ENCODE measurements at regions not wholly inside any gene's neighbourhood (a gene's known extent, or its start where the extent isn't known, plus 50 kb on each side); places are given as distances from the start of the nearest gene placed in this dataset.

DNA sequence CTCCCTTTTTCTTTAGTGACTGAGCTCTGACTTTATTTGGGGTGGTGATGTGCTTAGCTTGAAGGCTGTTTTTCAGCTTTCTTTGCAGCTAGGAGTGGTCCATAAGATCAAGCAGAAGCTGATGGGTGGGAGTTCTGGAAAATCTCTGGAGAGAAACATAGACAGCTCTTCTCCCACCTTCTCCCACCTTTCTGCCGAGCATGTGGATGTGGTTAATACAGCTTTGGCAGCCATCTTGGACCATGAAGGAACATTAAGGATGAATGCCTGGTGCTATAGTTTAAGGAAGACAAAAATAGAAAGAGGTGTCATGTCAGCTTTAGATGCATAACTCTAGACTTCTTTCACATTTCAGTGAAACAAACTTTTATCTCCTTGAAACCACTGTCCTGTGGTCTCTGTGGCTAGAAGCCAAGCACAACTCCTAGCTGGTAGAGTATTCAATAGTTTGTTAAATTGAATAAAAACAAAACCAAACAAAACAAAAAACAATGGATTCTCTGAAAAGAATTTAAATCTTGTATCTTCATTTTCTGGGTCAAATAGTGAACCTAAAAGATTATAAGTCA, 203.6 kb upstream of the SESN3 start:
- Histone ChIP-seq H3K27ac (ENCODE audit: low read depth, low read length) (no peak overlapping the region), H4K20me1 (ENCODE audit: insufficient read depth) (no peaks in the 10 kb centered on the region), H3K9me2 (ENCODE audit: insufficient read depth) (no peaks in the 10 kb centered on the region), H3K36me3 (ENCODE audit: control insufficient read depth in 1 of 2, insufficient read depth in 2 of 2, low read length in 2 of 2) (no peaks in the 10 kb centered on the region), H3K27me3 (ENCODE audit: insufficient read depth, low read length) (peaks cover 25% of the 10 kb centered on the region; the same call in 1 of the 2 replicates), H2AFZ (ENCODE audit: low read depth, low read length, poor library complexity, severe bottlenecking) (no peak overlapping the region), H3K79me2 (ENCODE audit: insufficient read depth, low read length) (no peaks in the 10 kb centered on the region), H3K4me1 (ENCODE audit: control insufficient read depth in 1 of 2, insufficient read depth in 2 of 2, low read length in 2 of 2) (no peaks in the 10 kb centered on the region), H3K4me2 (ENCODE audit: low read length) (no peak overlapping the region), H3K4me3 (replicated peaks in 1 of 2; ENCODE audit: low read depth in 1 of 2, low read length in 2 of 2) (no peak overlapping the region), H3K9me3 (ENCODE audit: control insufficient read depth in 1 of 2, insufficient read depth in 1 of 2, low read depth in 1 of 2, low read length in 2 of 2) (no peaks in the 10 kb centered on the region), H3K9ac (ENCODE audit: low read length) (no peak overlapping the region)
- no TSS peak for BruUV-seq (replicated peaks)
- ATAC-seq, result no peak
- ChIA-PET RAD21 (ENCODE audit: low non-redundant PET in 1 of 2, low total read pairs in 2 of 2, uncharacterized antibody in 2 of 2, unreplicated experiment in 2 of 2) (no interaction called here), POLR2A (interaction anchor here (1.8 kb wide), 1 partner anchor 10 kb away, joined by 6 read pairs; no protein-coding TSS in a partner anchor), CTCF (no interaction called here)
- no peak for DNase-seq (ENCODE audit: low read depth, low spot score)
- intact Hi-C loops (cut with micrococcal nuclease), result no loop called here
- no peak for TF ChIP-seq ZFX (IDR thresholded peaks at IDR 0.05)
- no peak for TF ChIP-seq FOSL1 (IDR thresholded peaks at IDR 0.05; ENCODE audit: low read depth)
- no peak for TF ChIP-seq EZH2 (IDR thresholded peaks at IDR 0.05)
- TF ChIP-seq, protein P1, sequence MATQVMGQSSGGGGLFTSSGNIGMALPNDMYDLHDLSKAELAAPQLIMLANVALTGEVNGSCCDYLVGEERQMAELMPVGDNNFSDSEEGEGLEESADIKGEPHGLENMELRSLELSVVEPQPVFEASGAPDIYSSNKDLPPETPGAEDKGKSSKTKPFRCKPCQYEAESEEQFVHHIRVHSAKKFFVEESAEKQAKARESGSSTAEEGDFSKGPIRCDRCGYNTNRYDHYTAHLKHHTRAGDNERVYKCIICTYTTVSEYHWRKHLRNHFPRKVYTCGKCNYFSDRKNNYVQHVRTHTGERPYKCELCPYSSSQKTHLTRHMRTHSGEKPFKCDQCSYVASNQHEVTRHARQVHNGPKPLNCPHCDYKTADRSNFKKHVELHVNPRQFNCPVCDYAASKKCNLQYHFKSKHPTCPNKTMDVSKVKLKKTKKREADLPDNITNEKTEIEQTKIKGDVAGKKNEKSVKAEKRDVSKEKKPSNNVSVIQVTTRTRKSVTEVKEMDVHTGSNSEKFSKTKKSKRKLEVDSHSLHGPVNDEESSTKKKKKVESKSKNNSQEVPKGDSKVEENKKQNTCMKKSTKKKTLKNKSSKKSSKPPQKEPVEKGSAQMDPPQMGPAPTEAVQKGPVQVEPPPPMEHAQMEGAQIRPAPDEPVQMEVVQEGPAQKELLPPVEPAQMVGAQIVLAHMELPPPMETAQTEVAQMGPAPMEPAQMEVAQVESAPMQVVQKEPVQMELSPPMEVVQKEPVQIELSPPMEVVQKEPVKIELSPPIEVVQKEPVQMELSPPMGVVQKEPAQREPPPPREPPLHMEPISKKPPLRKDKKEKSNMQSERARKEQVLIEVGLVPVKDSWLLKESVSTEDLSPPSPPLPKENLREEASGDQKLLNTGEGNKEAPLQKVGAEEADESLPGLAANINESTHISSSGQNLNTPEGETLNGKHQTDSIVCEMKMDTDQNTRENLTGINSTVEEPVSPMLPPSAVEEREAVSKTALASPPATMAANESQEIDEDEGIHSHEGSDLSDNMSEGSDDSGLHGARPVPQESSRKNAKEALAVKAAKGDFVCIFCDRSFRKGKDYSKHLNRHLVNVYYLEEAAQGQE (IDR thresholded peaks at IDR 0.05; ENCODE audit: low read depth), result no peak
- TF ChIP-seq MAX (IDR thresholded peaks at IDR 0.05), result no peak
- no peak for TF ChIP-seq POLR2A (IDR thresholded peaks at IDR 0.05; ENCODE audit: borderline replicate concordance, extremely low read depth, insufficient read depth, insufficient read length)
- no peak for TF ChIP-seq CEBPB (IDR thresholded peaks at IDR 0.05; ENCODE audit: low read depth)
- TF ChIP-seq, protein P2, sequence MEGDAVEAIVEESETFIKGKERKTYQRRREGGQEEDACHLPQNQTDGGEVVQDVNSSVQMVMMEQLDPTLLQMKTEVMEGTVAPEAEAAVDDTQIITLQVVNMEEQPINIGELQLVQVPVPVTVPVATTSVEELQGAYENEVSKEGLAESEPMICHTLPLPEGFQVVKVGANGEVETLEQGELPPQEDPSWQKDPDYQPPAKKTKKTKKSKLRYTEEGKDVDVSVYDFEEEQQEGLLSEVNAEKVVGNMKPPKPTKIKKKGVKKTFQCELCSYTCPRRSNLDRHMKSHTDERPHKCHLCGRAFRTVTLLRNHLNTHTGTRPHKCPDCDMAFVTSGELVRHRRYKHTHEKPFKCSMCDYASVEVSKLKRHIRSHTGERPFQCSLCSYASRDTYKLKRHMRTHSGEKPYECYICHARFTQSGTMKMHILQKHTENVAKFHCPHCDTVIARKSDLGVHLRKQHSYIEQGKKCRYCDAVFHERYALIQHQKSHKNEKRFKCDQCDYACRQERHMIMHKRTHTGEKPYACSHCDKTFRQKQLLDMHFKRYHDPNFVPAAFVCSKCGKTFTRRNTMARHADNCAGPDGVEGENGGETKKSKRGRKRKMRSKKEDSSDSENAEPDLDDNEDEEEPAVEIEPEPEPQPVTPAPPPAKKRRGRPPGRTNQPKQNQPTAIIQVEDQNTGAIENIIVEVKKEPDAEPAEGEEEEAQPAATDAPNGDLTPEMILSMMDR (IDR thresholded peaks at IDR 0.05 in 2 of 3, conservative IDR thresholded peaks at IDR 0.05 in 1 of 3; ENCODE audit: borderline replicate concordance in 1 of 3, insufficient read depth in 1 of 3, low read depth in 2 of 3, low read length in 2 of 3), result no peak
- TF ChIP-seq, protein P3, sequence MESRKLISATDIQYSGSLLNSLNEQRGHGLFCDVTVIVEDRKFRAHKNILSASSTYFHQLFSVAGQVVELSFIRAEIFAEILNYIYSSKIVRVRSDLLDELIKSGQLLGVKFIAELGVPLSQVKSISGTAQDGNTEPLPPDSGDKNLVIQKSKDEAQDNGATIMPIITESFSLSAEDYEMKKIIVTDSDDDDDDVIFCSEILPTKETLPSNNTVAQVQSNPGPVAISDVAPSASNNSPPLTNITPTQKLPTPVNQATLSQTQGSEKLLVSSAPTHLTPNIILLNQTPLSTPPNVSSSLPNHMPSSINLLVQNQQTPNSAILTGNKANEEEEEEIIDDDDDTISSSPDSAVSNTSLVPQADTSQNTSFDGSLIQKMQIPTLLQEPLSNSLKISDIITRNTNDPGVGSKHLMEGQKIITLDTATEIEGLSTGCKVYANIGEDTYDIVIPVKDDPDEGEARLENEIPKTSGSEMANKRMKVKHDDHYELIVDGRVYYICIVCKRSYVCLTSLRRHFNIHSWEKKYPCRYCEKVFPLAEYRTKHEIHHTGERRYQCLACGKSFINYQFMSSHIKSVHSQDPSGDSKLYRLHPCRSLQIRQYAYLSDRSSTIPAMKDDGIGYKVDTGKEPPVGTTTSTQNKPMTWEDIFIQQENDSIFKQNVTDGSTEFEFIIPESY (IDR thresholded peaks at IDR 0.05; ENCODE audit: extremely low read depth, insufficient replicate concordance, low read length), result no peak
- TF ChIP-seq CBX3 (IDR thresholded peaks at IDR 0.05; ENCODE audit: low read depth), result no peak
- no peak for TF ChIP-seq YY1 (IDR thresholded peaks at IDR 0.05; ENCODE audit: extremely low read depth, insufficient replicate concordance, low read depth, low read length)
- no peak for TF ChIP-seq ZNF274 (IDR thresholded peaks at IDR 0.05; ENCODE audit: low read depth, low read length)
- TF ChIP-seq JUND (IDR thresholded peaks at IDR 0.05), result no peak
- no peak for TF ChIP-seq ELF1 (IDR thresholded peaks at IDR 0.05; ENCODE audit: borderline replicate concordance, low read depth)

All from HCT116 (cell line).